ENCODE measurements at regions not wholly inside any gene's neighbourhood (a gene's known extent, or its start where the extent isn't known, plus 50 kb on each side); places are given as distances from the start of the nearest gene placed in this dataset.
A peak's percentile ranks its signal among the peaks of the same experiment; 100 is the strongest.

- H3K9ac ChIP-seq (ENCODE audit: low read length): no peak overlapping the region
- H2AFZ ChIP-seq (ENCODE audit: low read depth, low read length): no peak overlapping the region
- no peaks in the 10 kb centered on the region for H3K9me3 ChIP-seq (ENCODE audit: low read length)
- no peaks in the 10 kb centered on the region for H4K20me1 ChIP-seq (ENCODE audit: insufficient read depth)
- H3F3A ChIP-seq (ENCODE audit: insufficient read depth, low read length, poor library complexity, severe bottlenecking): no peaks in the 10 kb centered on the region
- H3K4me3 ChIP-seq (ENCODE audit: low read length): no peak overlapping the region
- H3K9me2 ChIP-seq (ENCODE audit: insufficient read depth, low read length): no peaks in the 10 kb centered on the region
- H3K79me2 ChIP-seq (replicated peaks; ENCODE audit: insufficient read depth, low read length): no peaks in the 10 kb centered on the region
- TF ChIP-seq, protein P1, sequence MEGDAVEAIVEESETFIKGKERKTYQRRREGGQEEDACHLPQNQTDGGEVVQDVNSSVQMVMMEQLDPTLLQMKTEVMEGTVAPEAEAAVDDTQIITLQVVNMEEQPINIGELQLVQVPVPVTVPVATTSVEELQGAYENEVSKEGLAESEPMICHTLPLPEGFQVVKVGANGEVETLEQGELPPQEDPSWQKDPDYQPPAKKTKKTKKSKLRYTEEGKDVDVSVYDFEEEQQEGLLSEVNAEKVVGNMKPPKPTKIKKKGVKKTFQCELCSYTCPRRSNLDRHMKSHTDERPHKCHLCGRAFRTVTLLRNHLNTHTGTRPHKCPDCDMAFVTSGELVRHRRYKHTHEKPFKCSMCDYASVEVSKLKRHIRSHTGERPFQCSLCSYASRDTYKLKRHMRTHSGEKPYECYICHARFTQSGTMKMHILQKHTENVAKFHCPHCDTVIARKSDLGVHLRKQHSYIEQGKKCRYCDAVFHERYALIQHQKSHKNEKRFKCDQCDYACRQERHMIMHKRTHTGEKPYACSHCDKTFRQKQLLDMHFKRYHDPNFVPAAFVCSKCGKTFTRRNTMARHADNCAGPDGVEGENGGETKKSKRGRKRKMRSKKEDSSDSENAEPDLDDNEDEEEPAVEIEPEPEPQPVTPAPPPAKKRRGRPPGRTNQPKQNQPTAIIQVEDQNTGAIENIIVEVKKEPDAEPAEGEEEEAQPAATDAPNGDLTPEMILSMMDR (IDR thresholded peaks at IDR 0.05; ENCODE audit: poor library complexity, severe bottlenecking): no peak
- no peak for TF ChIP-seq POLR2AphosphoS5 (IDR thresholded peaks at IDR 0.05)
- TF ChIP-seq MXI1 (conservative IDR thresholded peaks at IDR 0.05; ENCODE audit: poor library complexity, severe bottlenecking): no peak
- TF ChIP-seq, protein P2, sequence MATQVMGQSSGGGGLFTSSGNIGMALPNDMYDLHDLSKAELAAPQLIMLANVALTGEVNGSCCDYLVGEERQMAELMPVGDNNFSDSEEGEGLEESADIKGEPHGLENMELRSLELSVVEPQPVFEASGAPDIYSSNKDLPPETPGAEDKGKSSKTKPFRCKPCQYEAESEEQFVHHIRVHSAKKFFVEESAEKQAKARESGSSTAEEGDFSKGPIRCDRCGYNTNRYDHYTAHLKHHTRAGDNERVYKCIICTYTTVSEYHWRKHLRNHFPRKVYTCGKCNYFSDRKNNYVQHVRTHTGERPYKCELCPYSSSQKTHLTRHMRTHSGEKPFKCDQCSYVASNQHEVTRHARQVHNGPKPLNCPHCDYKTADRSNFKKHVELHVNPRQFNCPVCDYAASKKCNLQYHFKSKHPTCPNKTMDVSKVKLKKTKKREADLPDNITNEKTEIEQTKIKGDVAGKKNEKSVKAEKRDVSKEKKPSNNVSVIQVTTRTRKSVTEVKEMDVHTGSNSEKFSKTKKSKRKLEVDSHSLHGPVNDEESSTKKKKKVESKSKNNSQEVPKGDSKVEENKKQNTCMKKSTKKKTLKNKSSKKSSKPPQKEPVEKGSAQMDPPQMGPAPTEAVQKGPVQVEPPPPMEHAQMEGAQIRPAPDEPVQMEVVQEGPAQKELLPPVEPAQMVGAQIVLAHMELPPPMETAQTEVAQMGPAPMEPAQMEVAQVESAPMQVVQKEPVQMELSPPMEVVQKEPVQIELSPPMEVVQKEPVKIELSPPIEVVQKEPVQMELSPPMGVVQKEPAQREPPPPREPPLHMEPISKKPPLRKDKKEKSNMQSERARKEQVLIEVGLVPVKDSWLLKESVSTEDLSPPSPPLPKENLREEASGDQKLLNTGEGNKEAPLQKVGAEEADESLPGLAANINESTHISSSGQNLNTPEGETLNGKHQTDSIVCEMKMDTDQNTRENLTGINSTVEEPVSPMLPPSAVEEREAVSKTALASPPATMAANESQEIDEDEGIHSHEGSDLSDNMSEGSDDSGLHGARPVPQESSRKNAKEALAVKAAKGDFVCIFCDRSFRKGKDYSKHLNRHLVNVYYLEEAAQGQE (IDR thresholded peaks at IDR 0.05; ENCODE audit: borderline replicate concordance): no peak
- no peak for TF ChIP-seq SMC3 (conservative IDR thresholded peaks at IDR 0.05; ENCODE audit: poor library complexity)
- no peak overlapping the region for H3K4me2 ChIP-seq (ENCODE audit: low read length)
- H3K36me3 ChIP-seq (ENCODE audit: insufficient read depth, low read length): no peaks in the 10 kb centered on the region
- H3K27ac ChIP-seq (ENCODE audit: low read length): no peak overlapping the region
- H3K27me3 ChIP-seq (ENCODE audit: insufficient read depth, low read depth, low read length): no peaks in the 10 kb centered on the region
Measured at GRCh38 chr1:80310703-80311245, 1304.2 kb upstream of the ADGRL4 start.

DNA sequence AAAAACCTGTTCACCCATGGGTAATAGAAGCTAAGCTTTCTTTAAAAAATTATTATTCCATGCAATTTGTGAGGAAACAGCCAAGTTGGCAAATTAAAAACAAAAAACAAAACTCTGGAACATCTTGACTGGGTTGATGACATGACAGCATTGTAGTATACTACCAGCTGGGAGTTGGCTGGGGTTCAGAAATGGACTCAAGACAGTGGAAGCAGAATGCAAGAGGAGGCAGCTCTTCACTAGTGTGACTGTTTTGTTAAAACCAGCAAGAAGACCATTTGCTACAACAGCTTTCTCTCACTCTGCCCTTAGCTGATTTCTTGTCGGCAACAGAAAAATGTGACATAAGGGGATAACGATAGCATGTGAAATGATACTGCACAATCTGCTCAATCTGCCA is 1298.9 kb upstream of the ADGRL4 start:
- Histone ChIP-seq H3K27ac (ENCODE audit: low read length) (no peak overlapping the region), H3K27me3 (ENCODE audit: insufficient read depth, low read depth, low read length) (no peaks in the 10 kb centered on the region), H3K4me3 (ENCODE audit: low read length) (no peak overlapping the region), H3K4me2 (ENCODE audit: low read length) (no peak overlapping the region), H3K79me2 (replicated peaks; ENCODE audit: insufficient read depth, low read length) (no peaks in the 10 kb centered on the region), H3F3A (ENCODE audit: insufficient read depth, low read length, poor library complexity, severe bottlenecking) (no peaks in the 10 kb centered on the region), H3K9ac (ENCODE audit: low read length) (no peak overlapping the region), H3K9me3 (ENCODE audit: low read length) (no peaks in the 10 kb centered on the region), H3K9me2 (ENCODE audit: insufficient read depth, low read length) (no peaks in the 10 kb centered on the region), H3K36me3 (ENCODE audit: insufficient read depth, low read length) (no peaks in the 10 kb centered on the region), H4K20me1 (ENCODE audit: insufficient read depth) (no peaks in the 10 kb centered on the region), H2AFZ (ENCODE audit: low read depth, low read length) (no peak overlapping the region)
- TF ChIP-seq POLR2AphosphoS5 (IDR thresholded peaks at IDR 0.05) (peak; percentile 28), EZH2 (IDR thresholded peaks at IDR 0.05; ENCODE audit: borderline replicate concordance, insufficient read depth, low read length, poor library complexity, severe bottlenecking) (no peak), RAD21 (conservative IDR thresholded peaks at IDR 0.05) (no peak)
- TF ChIP-seq, protein P2 (IDR thresholded peaks at IDR 0.05; ENCODE audit: borderline replicate concordance): no peak

Measured in neural cell (in vitro differentiated cells).